Panc1 (cell line): ENCODE measurements at regions not wholly inside any gene's neighbourhood (a gene's known extent, or its start where the extent isn't known, plus 50 kb on each side); places are given as distances from the start of the nearest gene placed in this dataset.

Experiments
- CTCF ChIP-seq: fragments of 450-650 bp; IDR thresholded peaks from 2 replicates; pipeline ENCODE4 v1.5.1; 2017; ENCODE audit warnings: mild to moderate bottlenecking
- POLR2AphosphoS5 ChIP-seq: IDR thresholded peaks from 2 replicates; pipeline ENCODE4 v1.6.1; 2012; ENCODE audit warnings: mild to moderate bottlenecking, low read depth, low read length, moderate library complexity
- SIN3A ChIP-seq: IDR thresholded peaks from 2 replicates; pipeline ENCODE4 v1.6.1; 2012; ENCODE audit warnings: low read depth, mild to moderate bottlenecking, low read length, moderate library complexity, borderline replicate concordance; ENCODE audit not compliant: insufficient read depth
- TCF7L2 ChIP-seq: IDR thresholded peaks from 2 replicates; pipeline ENCODE4 v1.6.1; 2011; ENCODE audit warnings: mild to moderate bottlenecking, low read depth, low read length, inconsistent platforms
- TF ChIP-seq, protein P1 (sequence below), 2 experiments: IDR thresholded peaks; 2 replicates each; pipeline ENCODE4 v1.6.1; 2011 to 2012; ENCODE audit warnings: low read depth in 2 of 2, control low read depth in 1 of 2, low read length in 1 of 2, mild to moderate bottlenecking in 1 of 2, moderate library complexity in 1 of 2; ENCODE audit not compliant: insufficient read depth in 1 of 2

- TF ChIP-seq CTCF, result no peak
- TF ChIP-seq POLR2AphosphoS5, result no peak
- TF ChIP-seq, protein P1, sequence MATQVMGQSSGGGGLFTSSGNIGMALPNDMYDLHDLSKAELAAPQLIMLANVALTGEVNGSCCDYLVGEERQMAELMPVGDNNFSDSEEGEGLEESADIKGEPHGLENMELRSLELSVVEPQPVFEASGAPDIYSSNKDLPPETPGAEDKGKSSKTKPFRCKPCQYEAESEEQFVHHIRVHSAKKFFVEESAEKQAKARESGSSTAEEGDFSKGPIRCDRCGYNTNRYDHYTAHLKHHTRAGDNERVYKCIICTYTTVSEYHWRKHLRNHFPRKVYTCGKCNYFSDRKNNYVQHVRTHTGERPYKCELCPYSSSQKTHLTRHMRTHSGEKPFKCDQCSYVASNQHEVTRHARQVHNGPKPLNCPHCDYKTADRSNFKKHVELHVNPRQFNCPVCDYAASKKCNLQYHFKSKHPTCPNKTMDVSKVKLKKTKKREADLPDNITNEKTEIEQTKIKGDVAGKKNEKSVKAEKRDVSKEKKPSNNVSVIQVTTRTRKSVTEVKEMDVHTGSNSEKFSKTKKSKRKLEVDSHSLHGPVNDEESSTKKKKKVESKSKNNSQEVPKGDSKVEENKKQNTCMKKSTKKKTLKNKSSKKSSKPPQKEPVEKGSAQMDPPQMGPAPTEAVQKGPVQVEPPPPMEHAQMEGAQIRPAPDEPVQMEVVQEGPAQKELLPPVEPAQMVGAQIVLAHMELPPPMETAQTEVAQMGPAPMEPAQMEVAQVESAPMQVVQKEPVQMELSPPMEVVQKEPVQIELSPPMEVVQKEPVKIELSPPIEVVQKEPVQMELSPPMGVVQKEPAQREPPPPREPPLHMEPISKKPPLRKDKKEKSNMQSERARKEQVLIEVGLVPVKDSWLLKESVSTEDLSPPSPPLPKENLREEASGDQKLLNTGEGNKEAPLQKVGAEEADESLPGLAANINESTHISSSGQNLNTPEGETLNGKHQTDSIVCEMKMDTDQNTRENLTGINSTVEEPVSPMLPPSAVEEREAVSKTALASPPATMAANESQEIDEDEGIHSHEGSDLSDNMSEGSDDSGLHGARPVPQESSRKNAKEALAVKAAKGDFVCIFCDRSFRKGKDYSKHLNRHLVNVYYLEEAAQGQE (IDR thresholded peaks at IDR 0.05; ENCODE audit: insufficient read depth in 1 of 2, low read depth in 2 of 2, low read length in 1 of 2), result no peak
- TF ChIP-seq TCF7L2, result no peak
- TF ChIP-seq SIN3A, result no peak
These were observed 441.3 kb upstream of the SMIM31 start for GRCh38 chr4:164312671-164313070.
